T-helper 2 cell treated with Interferon-gamma antibody and Interleukin-4, amounts not matched to agents 5 μg/mL and 100 μg/mL, for 36 hours (primary cell): ENCODE measurements at regions not wholly inside any gene's neighbourhood (a gene's known extent, or its start where the extent isn't known, plus 50 kb on each side); places are given as distances from the start of the nearest gene placed in this dataset.
"Not testable (repeated sequence)": the region's sequence is repeated elsewhere in the genome, so short reads cannot be mapped to it uniquely, and the experiment has no call there.

ENCODE experiments used
- DNase-seq: peaks from one replicate; pipeline ENCODE4 v3.0.0; 2021; ENCODE audit warnings: low spot score
- H3K27ac Mint-ChIP-seq: one replicate; pipeline ENCODE4 v1.8.0; 2021; ENCODE audit warnings: mild to moderate bottlenecking, mixed read lengths
- H3K27me3 Mint-ChIP-seq: one replicate; pipeline ENCODE4 v1.8.0; 2021; ENCODE audit warnings: low read depth, mixed read lengths
- H3K36me3 Mint-ChIP-seq: one replicate; pipeline ENCODE4 v1.8.0; 2021; ENCODE audit warnings: low read depth, mixed read lengths
- H3K4me1 Mint-ChIP-seq: one replicate; pipeline ENCODE4 v1.8.0; 2021; ENCODE audit warnings: low read depth, mixed read lengths
- H3K4me3 Mint-ChIP-seq: one replicate; pipeline ENCODE4 v1.8.0; 2022; ENCODE audit warnings: mild to moderate bottlenecking, moderate library complexity, mixed read lengths
- H3K9me3 Mint-ChIP-seq: one replicate; pipeline ENCODE4 v1.8.0; 2021; ENCODE audit warnings: mixed read lengths

- H3K9me3 Mint-ChIP-seq, H3K36me3 Mint-ChIP-seq, H3K27ac Mint-ChIP-seq, H3K4me1 Mint-ChIP-seq, H3K4me3 Mint-ChIP-seq, DNase-seq, H3K27me3 Mint-ChIP-seq: not testable (repeated sequence)
Observed at GRCh38 chr4:129292194-129292593, 196.2 kb downstream of the C4orf33 start.

GRCh38 chr4:129314781-129315180 is 218.8 kb downstream of the C4orf33 start:
- no peaks in the 10 kb centered on the region for H3K27me3 Mint-ChIP-seq
- no peak overlapping the region for H3K4me3 Mint-ChIP-seq

GRCh38 chr4:129322920-129323319 is 227.0 kb downstream of the C4orf33 start:
- no peaks in the 10 kb centered on the region for H3K9me3 Mint-ChIP-seq

More at GRCh38 chr4:129314781-129315180, 218.8 kb downstream of the C4orf33 start:
- Mint-ChIP-seq H3K36me3 (no peaks in the 10 kb centered on the region), H3K27ac (no peak overlapping the region), H3K9me3 (no peaks in the 10 kb centered on the region), H3K4me1 (no peaks in the 10 kb centered on the region)
- no peak for DNase-seq

GRCh38 chr4:129323658-129324057 is 227.7 kb downstream of the C4orf33 start:
- Mint-ChIP-seq H3K9me3 (no peaks in the 10 kb centered on the region), H3K4me3 (no peak overlapping the region), H3K27me3 (no peaks in the 10 kb centered on the region), H3K36me3 (no peaks in the 10 kb centered on the region), H3K27ac (no peak overlapping the region), H3K4me1 (no peaks in the 10 kb centered on the region)
- DNase-seq, result no peak

More at GRCh38 chr4:129322920-129323319, 227.0 kb downstream of the C4orf33 start:
- H3K36me3 Mint-ChIP-seq, result no peaks in the 10 kb centered on the region
- no peak for DNase-seq
- no peak overlapping the region for H3K4me3 Mint-ChIP-seq
- H3K4me1 Mint-ChIP-seq, result no peaks in the 10 kb centered on the region
- H3K27me3 Mint-ChIP-seq, result no peaks in the 10 kb centered on the region
- no peak overlapping the region for H3K27ac Mint-ChIP-seq

- no peaks in the 10 kb centered on the region for H3K4me1 Mint-ChIP-seq
- H3K27me3 Mint-ChIP-seq, result no peaks in the 10 kb centered on the region
- H3K27ac Mint-ChIP-seq, result no peak overlapping the region
- H3K9me3 Mint-ChIP-seq, result no peaks in the 10 kb centered on the region
- H3K36me3 Mint-ChIP-seq, result no peaks in the 10 kb centered on the region
- H3K4me3 Mint-ChIP-seq, result no peak overlapping the region
- no peak for DNase-seq
Observed at GRCh38 chr4:129326571-129327460, 230.9 kb downstream of the C4orf33 start.

GRCh38 chr4:129327637-129328036 is 231.7 kb downstream of the C4orf33 start:
- Mint-ChIP-seq H3K27me3 (no peaks in the 10 kb centered on the region), H3K36me3 (no peaks in the 10 kb centered on the region), H3K4me1 (no peaks in the 10 kb centered on the region), H3K9me3 (no peaks in the 10 kb centered on the region), H3K4me3 (no peak overlapping the region), H3K27ac (no peak overlapping the region)
- no peak for DNase-seq

GRCh38 chr4:129328162-129328561 is 232.2 kb downstream of the C4orf33 start:
- Mint-ChIP-seq H3K36me3 (no peaks in the 10 kb centered on the region), H3K27ac (no peak overlapping the region), H3K4me1 (no peaks in the 10 kb centered on the region), H3K27me3 (no peaks in the 10 kb centered on the region), H3K9me3 (no peaks in the 10 kb centered on the region), H3K4me3 (no peak overlapping the region)
- DNase-seq, result no peak

GRCh38 chr4:129334136-129334535 is 238.2 kb downstream of the C4orf33 start:
- no peak for DNase-seq
- Mint-ChIP-seq H3K4me1 (no peaks in the 10 kb centered on the region), H3K27me3 (no peaks in the 10 kb centered on the region), H3K4me3 (no peak overlapping the region), H3K27ac (no peak overlapping the region), H3K9me3 (no peaks in the 10 kb centered on the region), H3K36me3 (no peaks in the 10 kb centered on the region)

GRCh38 chr4:129335276-129335675 is 239.3 kb downstream of the C4orf33 start:
- no peak for DNase-seq
- H3K27me3 Mint-ChIP-seq, result no peaks in the 10 kb centered on the region
- H3K4me3 Mint-ChIP-seq, result no peak overlapping the region
- H3K4me1 Mint-ChIP-seq, result no peaks in the 10 kb centered on the region
- no peaks in the 10 kb centered on the region for H3K9me3 Mint-ChIP-seq
- H3K27ac Mint-ChIP-seq, result no peak overlapping the region
- H3K36me3 Mint-ChIP-seq, result no peaks in the 10 kb centered on the region

GRCh38 chr4:129335818-129336217 is 239.9 kb downstream of the C4orf33 start:
- H3K36me3 Mint-ChIP-seq, result no peaks in the 10 kb centered on the region

GRCh38 chr4:129336457-129337227 is 240.7 kb downstream of the C4orf33 start:
- H3K27ac Mint-ChIP-seq, result no peak overlapping the region
- no peaks in the 10 kb centered on the region for H3K27me3 Mint-ChIP-seq
- no peak overlapping the region for H3K4me3 Mint-ChIP-seq
- no peak for DNase-seq
- no peaks in the 10 kb centered on the region for H3K36me3 Mint-ChIP-seq
- H3K9me3 Mint-ChIP-seq, result no peaks in the 10 kb centered on the region
- H3K4me1 Mint-ChIP-seq, result no peaks in the 10 kb centered on the region

More at GRCh38 chr4:129335818-129336217, 239.9 kb downstream of the C4orf33 start:
- no peak overlapping the region for H3K4me3 Mint-ChIP-seq
- no peak overlapping the region for H3K27ac Mint-ChIP-seq
- H3K9me3 Mint-ChIP-seq, result no peaks in the 10 kb centered on the region
- no peaks in the 10 kb centered on the region for H3K4me1 Mint-ChIP-seq
- no peaks in the 10 kb centered on the region for H3K27me3 Mint-ChIP-seq
- no peak for DNase-seq

GRCh38 chr4:129337228-129337620 is 241.3 kb downstream of the C4orf33 start:
- H3K27me3 Mint-ChIP-seq, result no peaks in the 10 kb centered on the region

GRCh38 chr4:129342819-129343408 is 247.0 kb downstream of the C4orf33 start:
- DNase-seq, result no peak
- H3K9me3 Mint-ChIP-seq, result no peaks in the 10 kb centered on the region
- H3K4me3 Mint-ChIP-seq, result no peak overlapping the region
- no peak overlapping the region for H3K27ac Mint-ChIP-seq
- H3K4me1 Mint-ChIP-seq, result no peaks in the 10 kb centered on the region
- H3K27me3 Mint-ChIP-seq, result no peaks in the 10 kb centered on the region
- no peaks in the 10 kb centered on the region for H3K36me3 Mint-ChIP-seq

More at GRCh38 chr4:129337228-129337620, 241.3 kb downstream of the C4orf33 start:
- DNase-seq, result no peak
- H3K36me3 Mint-ChIP-seq, result no peaks in the 10 kb centered on the region
- no peak overlapping the region for H3K27ac Mint-ChIP-seq
- no peaks in the 10 kb centered on the region for H3K9me3 Mint-ChIP-seq
- no peak overlapping the region for H3K4me3 Mint-ChIP-seq
- H3K4me1 Mint-ChIP-seq, result no peaks in the 10 kb centered on the region

GRCh38 chr4:129344058-129344457 is 248.1 kb downstream of the C4orf33 start:
- Mint-ChIP-seq H3K27ac (no peak overlapping the region), H3K27me3 (no peaks in the 10 kb centered on the region), H3K4me3 (no peak overlapping the region), H3K4me1 (no peaks in the 10 kb centered on the region), H3K9me3 (no peaks in the 10 kb centered on the region), H3K36me3 (no peaks in the 10 kb centered on the region)
- no peak for DNase-seq
